A673 (cell line): ENCODE measurements at regions not wholly inside any gene's neighbourhood (a gene's known extent, or its start where the extent isn't known, plus 50 kb on each side); places are given as distances from the start of the nearest gene placed in this dataset.

ENCODE experiments used
- CTCF ChIP-seq: fragments of 300-800, 200-600 bp; sonication (generic); conservative IDR thresholded peaks from 2 replicates; pipeline ENCODE4 v1.5.1; 2017; ENCODE audit warnings: low read depth, mild to moderate bottlenecking, antibody characterized with exemption, low read length, moderate library complexity, mixed read lengths
- EZH2 ChIP-seq: fragments of 200-600 bp; sonication (generic); IDR thresholded peaks from 2 replicates; pipeline ENCODE4 v1.6.1; 2017; ENCODE audit warnings: borderline replicate concordance, low read depth, mild to moderate bottlenecking, mixed read lengths, antibody characterized with exemption, low read length; ENCODE audit not compliant: poor library complexity, severe bottlenecking

- TF ChIP-seq CTCF, result no peak
- no peak for TF ChIP-seq EZH2
Observed at GRCh38 chr10:25813511-25813910, 120.5 kb upstream of the MYO3A start.
